ENCODE measurements at regions not wholly inside any gene's neighbourhood (a gene's known extent, or its start where the extent isn't known, plus 50 kb on each side); places are given as distances from the start of the nearest gene placed in this dataset.

DNA sequence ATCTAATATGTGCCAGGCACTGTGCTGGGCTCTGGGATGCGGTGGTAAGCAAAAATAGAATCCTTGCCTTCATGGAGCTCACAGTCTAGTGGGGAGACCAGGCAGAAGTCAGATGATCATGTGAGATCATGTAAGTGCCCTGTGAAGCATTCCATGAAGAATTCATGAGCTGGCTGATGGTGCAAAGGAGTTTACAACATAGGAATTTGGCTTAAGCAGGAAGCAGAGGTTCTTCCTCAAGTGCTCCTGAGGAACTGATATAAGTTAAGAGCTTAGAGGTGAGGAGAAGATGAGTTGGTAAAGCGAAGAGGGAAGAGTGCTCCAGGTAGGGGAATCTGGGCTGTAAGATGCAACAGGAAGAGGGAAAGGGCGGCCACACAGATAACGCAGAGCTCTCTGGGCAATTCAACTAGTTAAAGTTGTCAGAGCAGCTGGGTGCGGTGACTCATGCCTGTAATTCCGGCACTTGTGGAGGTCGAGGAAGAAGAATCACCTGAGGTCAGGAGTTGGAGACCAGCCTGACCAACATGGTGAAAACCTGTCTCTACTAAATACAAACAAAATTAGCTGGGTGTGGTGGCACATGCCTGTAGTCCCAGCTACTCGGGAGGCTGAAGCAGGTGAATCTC lies 78.5 kb upstream of the SPATA31D4 start:
- Mint-ChIP-seq H3K4me3 (no peak overlapping the region), H3K36me3 (no peaks in the 10 kb centered on the region), H3K27ac (no peak overlapping the region), H3K27me3 (ENCODE audit: low read depth in 2 of 2) (no peaks in the 10 kb centered on the region), H3K9me3 (no peaks in the 10 kb centered on the region), H3K4me1 (no peaks in the 10 kb centered on the region)
- H3K4me3 ChIP-seq (ENCODE audit: low read length), result no peak overlapping the region
- ATAC-seq (no peak), DNase-seq (no peak)
- H3K27ac ChIP-seq (ENCODE audit: low read length), result no peak overlapping the region
- H3K27me3 ChIP-seq (ENCODE audit: control insufficient read depth, insufficient read depth, low read length), result no peaks in the 10 kb centered on the region
- no peaks in the 10 kb centered on the region for H3K9me3 ChIP-seq (ENCODE audit: control insufficient read depth, insufficient read depth, low read length)
- H3K36me3 ChIP-seq (ENCODE audit: control insufficient read depth, insufficient read depth, low read length), result no peaks in the 10 kb centered on the region
- TF ChIP-seq, protein P1, sequence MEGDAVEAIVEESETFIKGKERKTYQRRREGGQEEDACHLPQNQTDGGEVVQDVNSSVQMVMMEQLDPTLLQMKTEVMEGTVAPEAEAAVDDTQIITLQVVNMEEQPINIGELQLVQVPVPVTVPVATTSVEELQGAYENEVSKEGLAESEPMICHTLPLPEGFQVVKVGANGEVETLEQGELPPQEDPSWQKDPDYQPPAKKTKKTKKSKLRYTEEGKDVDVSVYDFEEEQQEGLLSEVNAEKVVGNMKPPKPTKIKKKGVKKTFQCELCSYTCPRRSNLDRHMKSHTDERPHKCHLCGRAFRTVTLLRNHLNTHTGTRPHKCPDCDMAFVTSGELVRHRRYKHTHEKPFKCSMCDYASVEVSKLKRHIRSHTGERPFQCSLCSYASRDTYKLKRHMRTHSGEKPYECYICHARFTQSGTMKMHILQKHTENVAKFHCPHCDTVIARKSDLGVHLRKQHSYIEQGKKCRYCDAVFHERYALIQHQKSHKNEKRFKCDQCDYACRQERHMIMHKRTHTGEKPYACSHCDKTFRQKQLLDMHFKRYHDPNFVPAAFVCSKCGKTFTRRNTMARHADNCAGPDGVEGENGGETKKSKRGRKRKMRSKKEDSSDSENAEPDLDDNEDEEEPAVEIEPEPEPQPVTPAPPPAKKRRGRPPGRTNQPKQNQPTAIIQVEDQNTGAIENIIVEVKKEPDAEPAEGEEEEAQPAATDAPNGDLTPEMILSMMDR (IDR thresholded peaks at IDR 0.05), result no peak
- WGBS (ENCODE audit: insufficient coverage), result 90% methylated on average over 8 of the region's 8 CpGs
- intact Hi-C loops (cut with micrococcal nuclease), result loop anchor here (10.0 kb wide), 1 partner anchor 325 kb away; no protein-coding TSS in a partner anchor
- H3K4me1 ChIP-seq (ENCODE audit: control insufficient read depth, insufficient read depth, low read length), result no peaks in the 10 kb centered on the region

DNA sequence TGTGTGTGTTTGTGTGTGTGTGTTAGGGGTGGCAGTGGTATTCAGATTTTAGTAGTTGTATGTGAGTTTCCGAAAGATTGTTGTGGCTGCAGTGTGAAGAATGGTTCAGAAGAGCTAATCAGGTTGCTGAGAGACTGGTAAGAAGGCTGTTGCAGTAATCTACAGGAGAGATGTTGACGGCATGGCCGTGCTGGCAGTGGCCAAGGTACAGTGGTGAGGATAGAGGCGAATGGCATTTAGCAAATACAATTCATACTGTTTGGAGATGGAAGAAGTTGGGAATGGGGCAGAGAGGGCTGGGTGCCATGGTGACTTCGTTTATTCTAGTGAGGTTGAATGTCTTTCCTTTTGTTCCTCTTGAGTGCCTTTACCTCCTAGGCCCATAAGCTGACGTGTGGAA lies 77.5 kb upstream of the SPATA31D4 start:
- Histone ChIP-seq H3K27ac (ENCODE audit: low read length) (no peak overlapping the region), H3K36me3 (ENCODE audit: control insufficient read depth, insufficient read depth, low read length) (no peaks in the 10 kb centered on the region), H3K4me3 (ENCODE audit: low read length) (no peak overlapping the region), H3K4me1 (ENCODE audit: control insufficient read depth, insufficient read depth, low read length) (no peaks in the 10 kb centered on the region), H3K9me3 (ENCODE audit: control insufficient read depth, insufficient read depth, low read length) (no peaks in the 10 kb centered on the region), H3K27me3 (ENCODE audit: control insufficient read depth, insufficient read depth, low read length) (no peaks in the 10 kb centered on the region)
- DNase-seq (no peak), ATAC-seq (no peak)
- Mint-ChIP-seq H3K27ac (no peak overlapping the region), H3K27me3 (ENCODE audit: low read depth in 2 of 2) (no peaks in the 10 kb centered on the region), H3K4me1 (no peaks in the 10 kb centered on the region), H3K4me3 (no peak overlapping the region), H3K36me3 (no peaks in the 10 kb centered on the region), H3K9me3 (no peaks in the 10 kb centered on the region)
- 90% methylated on average over 6 of the region's 6 CpGs for WGBS (ENCODE audit: insufficient coverage)
- TF ChIP-seq, protein P1 (IDR thresholded peaks at IDR 0.05), result no peak
- intact Hi-C loops (cut with micrococcal nuclease), result no loop called here

DNA sequence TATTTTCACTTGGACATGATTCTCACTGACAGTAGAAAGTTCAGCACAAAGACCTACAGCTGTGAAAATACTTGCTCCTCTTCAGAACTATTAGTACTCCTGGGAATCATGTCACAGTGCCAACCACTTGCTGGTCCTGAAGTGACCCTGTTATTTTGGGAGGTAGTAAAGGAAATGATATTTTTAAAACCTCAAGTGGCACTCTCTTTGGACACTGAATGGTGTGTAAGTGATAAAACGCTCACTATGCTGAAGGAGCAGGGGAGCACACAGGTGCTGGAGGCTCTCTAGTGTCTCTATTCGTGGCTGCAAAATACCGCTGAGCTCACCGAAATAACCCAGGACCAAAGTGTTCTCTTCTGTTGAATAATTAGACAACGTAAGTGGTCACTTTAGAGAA lies 76.9 kb upstream of the SPATA31D4 start:
- no peaks in the 10 kb centered on the region for H3K9me3 ChIP-seq (ENCODE audit: control insufficient read depth, insufficient read depth, low read length)
- H3K9me3 Mint-ChIP-seq, result no peaks in the 10 kb centered on the region
- H3K4me3 Mint-ChIP-seq, result no peak overlapping the region
- H3K4me3 ChIP-seq (ENCODE audit: low read length), result no peak overlapping the region
- H3K27me3 ChIP-seq (ENCODE audit: control insufficient read depth, insufficient read depth, low read length), result no peaks in the 10 kb centered on the region
- intact Hi-C loops (cut with micrococcal nuclease), result no loop called here
- no peaks in the 10 kb centered on the region for H3K27me3 Mint-ChIP-seq (ENCODE audit: low read depth in 2 of 2)
- no peaks in the 10 kb centered on the region for H3K4me1 Mint-ChIP-seq
- TF ChIP-seq, protein P1 (IDR thresholded peaks at IDR 0.05), result no peak
- 87% methylated on average over 4 of the region's 5 CpGs for WGBS (ENCODE audit: insufficient coverage)
- no peak for DNase-seq
- no peaks in the 10 kb centered on the region for H3K36me3 ChIP-seq (ENCODE audit: control insufficient read depth, insufficient read depth, low read length)
- no peak overlapping the region for H3K27ac ChIP-seq (ENCODE audit: low read length)
- no peaks in the 10 kb centered on the region for H3K36me3 Mint-ChIP-seq
- no peak for ATAC-seq
- no peak overlapping the region for H3K27ac Mint-ChIP-seq
- H3K4me1 ChIP-seq (ENCODE audit: control insufficient read depth, insufficient read depth, low read length), result no peaks in the 10 kb centered on the region

DNA sequence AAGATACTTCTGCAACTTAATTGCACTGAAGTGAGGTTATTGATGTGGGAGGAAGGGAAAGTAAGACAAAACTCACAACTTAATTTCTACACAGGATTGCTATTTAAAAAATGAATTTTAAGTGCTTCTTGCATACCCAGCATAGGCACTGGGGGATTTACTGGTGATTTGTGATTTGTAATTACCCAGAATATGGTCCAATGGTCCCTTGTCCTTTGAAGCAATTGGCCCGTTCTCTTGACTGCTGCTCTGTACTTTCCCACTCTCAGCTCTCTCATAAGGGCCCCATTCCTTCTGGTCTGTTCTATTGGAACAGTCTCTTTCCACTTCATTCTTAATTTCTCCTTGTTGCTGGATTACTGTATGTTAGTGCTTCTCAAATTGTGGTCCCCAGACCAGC lies 75.4 kb upstream of the SPATA31D4 start:
- H3K4me3 ChIP-seq (ENCODE audit: low read length), result no peak overlapping the region
- no peaks in the 10 kb centered on the region for H3K36me3 ChIP-seq (ENCODE audit: control insufficient read depth, insufficient read depth, low read length)
- TF ChIP-seq, protein P1 (IDR thresholded peaks at IDR 0.05), result no peak
- DNase-seq (no peak), ATAC-seq (no peak)
- no peaks in the 10 kb centered on the region for H3K9me3 Mint-ChIP-seq
- no peaks in the 10 kb centered on the region for H3K27me3 Mint-ChIP-seq (ENCODE audit: low read depth in 2 of 2)
- WGBS (ENCODE audit: insufficient coverage), result 86% methylated on average over 1 of the region's 1 CpG
- H3K4me1 Mint-ChIP-seq, result no peaks in the 10 kb centered on the region
- no peak overlapping the region for H3K27ac Mint-ChIP-seq
- intact Hi-C loops (cut with micrococcal nuclease), result no loop called here
- H3K9me3 ChIP-seq (ENCODE audit: control insufficient read depth, insufficient read depth, low read length), result no peaks in the 10 kb centered on the region
- no peaks in the 10 kb centered on the region for H3K4me1 ChIP-seq (ENCODE audit: control insufficient read depth, insufficient read depth, low read length)
- H3K36me3 Mint-ChIP-seq, result no peaks in the 10 kb centered on the region
- H3K27me3 ChIP-seq (ENCODE audit: control insufficient read depth, insufficient read depth, low read length), result no peaks in the 10 kb centered on the region
- no peak overlapping the region for H3K27ac ChIP-seq (ENCODE audit: low read length)
- H3K4me3 Mint-ChIP-seq, result no peak overlapping the region

Data from natural killer cell (primary cell).